K562 (cell line): ENCODE measurements at regions not wholly inside any gene's neighbourhood (a gene's known extent, or its start where the extent isn't known, plus 50 kb on each side); places are given as distances from the start of the nearest gene placed in this dataset.
"Not testable (repeated sequence)": the region's sequence is repeated elsewhere in the genome, so short reads cannot be mapped to it uniquely, and the experiment has no call there.

ENCODE experiments used
- ATAC-seq: fragments of 200-7000 bp; cut with Tn5 transposase; 3 replicates; pipeline ENCODE4 v1.9.1; 2020; ENCODE audit warnings: moderate library complexity
- BruUV-seq: library from RNA; stranded (reverse); fragments of 400-500 nt; replicated peaks from 2 replicates; lab custom pipeline; 2021; lab: Mats Ljungman, UMichigan
- CTCF ChIA-PET: fragments of 300-600 bp; formaldehyde crosslinking; extraction: SDS; loops from one replicate; lab custom pipeline; 2021; ENCODE audit warnings: low intra/inter-chr PET ratio; lab: Yijun Ruan, JAX
- POLR2A ChIA-PET: fragments of 300-600, 350-650 bp; sonication (Branson Sonifier 250); formaldehyde crosslinking; extraction: SDS; loops from one replicate; lab custom pipeline; 2021; ENCODE audit warnings: antibody characterized with exemption, inconsistent platforms; lab: Yijun Ruan, JAX
- DNase-seq, 4 experiments: peaks; one replicate each; pipeline versions ENCODE4 v3.0.0 to v3.0.0-alpha.2; 2011 to 2018; ENCODE audit warnings: low spot score in 3 of 4, mixed read lengths in 3 of 4; ENCODE audit errors: extremely low read depth in 1 of 4
- FAIRE-seq: peaks from 2 replicates; lab custom pipeline; 2011; peaks lifted over from hg19 to GRCh38; lab: Jason Lieb, UNC
- H2AFZ ChIP-seq: 2 replicates; pipeline ENCODE4 v1.6.0; 2011; ENCODE audit warnings: low read depth, low read length, control low read depth, inconsistent platforms
- H3K27ac ChIP-seq: fragments of 200-600 bp; 3 replicates; pipeline ENCODE4 v1.8.0; 2011; ENCODE audit warnings: low read depth, mild to moderate bottlenecking, control low read depth, inconsistent platforms, low read length, moderate library complexity, mixed read lengths; ENCODE audit errors: extremely low read depth
- H3K27me3 ChIP-seq, 2 experiments: fragments of 300-600 bp in 1 of 2; 2 replicates in 1 of 2; 3 replicates in 1 of 2; pipeline versions ENCODE4 v1.6.0 to v1.8.0; 2011; ENCODE audit warnings: inconsistent platforms in 2 of 2, low read length in 2 of 2, mild to moderate bottlenecking in 1 of 2, mixed read lengths in 1 of 2, moderate library complexity in 1 of 2; ENCODE audit not compliant: control insufficient read depth in 2 of 2, insufficient read depth in 2 of 2
- H3K36me3 ChIP-seq: fragments of 300-600 bp; 3 replicates; pipeline ENCODE4 v1.8.0; 2011; ENCODE audit warnings: mild to moderate bottlenecking, low read length, inconsistent platforms; ENCODE audit not compliant: control insufficient read depth, insufficient read depth
- H3K4me1 ChIP-seq, 2 experiments: fragments of 200-600 bp in 1 of 2; replicated peaks in 1 of 2; 2 replicates in 1 of 2; 3 replicates in 1 of 2; pipeline versions ENCODE4 v1.5.1 to v1.8.0; 2011; ENCODE audit warnings: inconsistent platforms in 2 of 2, low read length in 2 of 2, mild to moderate bottlenecking in 1 of 2, mixed read lengths in 1 of 2, moderate library complexity in 1 of 2; ENCODE audit not compliant: control insufficient read depth in 2 of 2, insufficient read depth in 2 of 2
- H3K4me2 ChIP-seq: 2 replicates; pipeline ENCODE4 v1.6.1; 2011; ENCODE audit warnings: low read length, control low read depth, inconsistent platforms, mixed read lengths; ENCODE audit not compliant: insufficient read depth
- H3K4me3 ChIP-seq: fragments of 200-600 bp; sonication (generic), shearing (Covaris generic); 2 replicates; pipeline ENCODE4 v1.5.1; 2016; ENCODE audit warnings: control low read depth, inconsistent platforms
- H3K79me2 ChIP-seq: fragments of 200-600 bp; 3 replicates; pipeline ENCODE4 v1.8.0; 2011; ENCODE audit warnings: low read length, inconsistent platforms; ENCODE audit not compliant: control insufficient read depth, insufficient read depth
- H3K9ac ChIP-seq, 2 experiments: 2 replicates each; pipeline versions ENCODE4 v1.6.0 to v1.6.1; 2011; ENCODE audit warnings: low read depth in 2 of 2, low read length in 2 of 2, control low read depth in 1 of 2, inconsistent platforms in 1 of 2, mild to moderate bottlenecking in 1 of 2, mixed read lengths in 1 of 2; ENCODE audit not compliant: insufficient read depth in 1 of 2
- H3K9me1 ChIP-seq: one replicate; pipeline ENCODE4 v1.6.0; 2011; ENCODE audit warnings: inconsistent platforms, mild to moderate bottlenecking, low read length, moderate library complexity; ENCODE audit not compliant: control insufficient read depth, insufficient read depth
- H3K9me3 ChIP-seq: replicated peaks from 2 replicates; pipeline ENCODE4 v1.5.1; 2011; ENCODE audit warnings: low read depth, low read length, inconsistent platforms; ENCODE audit not compliant: control insufficient read depth, insufficient read depth
- H4K20me1 ChIP-seq: replicated peaks from 2 replicates; pipeline ENCODE4 v1.6.1; 2011; ENCODE audit warnings: low read length, inconsistent platforms, mixed read lengths; ENCODE audit not compliant: control insufficient read depth, insufficient read depth
- NUFIP1 ChIP-seq: fragments of 450-650 bp; IDR thresholded peaks from 2 replicates; pipeline ENCODE4 v1.6.1; 2018; ENCODE audit not compliant: partially characterized antibody
- WGBS: fragments of 100-300 bp; shearing (Covaris generic); methylation state at CpG from one replicate; pipeline ENCODE4 v1.1.6; 2016; ENCODE audit warnings: low coverage, mixed read lengths; ENCODE audit not compliant: insufficient coverage; ENCODE audit errors: missing lambda C conversion rate; 5-methylcytosine and 5-hydroxymethylcytosine counted together
- in situ Hi-C: fragments of 300-500 bp; cut with MboI; formaldehyde crosslinking; loops from 4 replicates; pipeline ENCODE4 v1.15.0; 2018; ENCODE audit warnings: inconsistent platforms, mixed read lengths
- intact Hi-C: fragments of 100-400 bp; cut with micrococcal nuclease; formaldehyde crosslinking; loops from 2 replicates; pipeline ENCODE4 v1.14.2; 2022
- TF ChIP-seq, protein P1 (sequence below): fragments of 250-450 bp; sonication (Bioruptor Pico); IDR thresholded peaks from 2 replicates; pipeline ENCODE4 v1.5.1; 2021; ENCODE audit warnings: mild to moderate bottlenecking

DNA sequence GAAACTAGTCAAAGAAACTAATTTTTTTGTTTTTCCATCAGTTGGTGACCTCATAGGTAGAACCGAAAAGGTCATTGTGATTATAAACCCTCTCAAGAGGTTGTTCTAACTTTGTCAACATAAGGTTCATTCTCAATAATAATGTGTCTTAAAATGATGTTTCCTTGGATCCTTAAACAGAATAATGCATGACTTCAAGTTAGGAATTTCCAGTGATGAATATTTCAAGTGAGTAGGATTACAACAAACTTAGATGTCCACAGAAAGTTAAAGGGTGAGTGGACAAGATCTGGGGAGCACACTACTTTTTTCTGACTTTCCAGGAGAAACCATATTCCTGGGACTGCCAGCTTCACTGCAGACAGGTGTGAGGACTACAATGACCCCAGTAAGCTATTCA, 239.0 kb upstream of the PTGER4 start (continued):
- TF ChIP-seq, protein P1, sequence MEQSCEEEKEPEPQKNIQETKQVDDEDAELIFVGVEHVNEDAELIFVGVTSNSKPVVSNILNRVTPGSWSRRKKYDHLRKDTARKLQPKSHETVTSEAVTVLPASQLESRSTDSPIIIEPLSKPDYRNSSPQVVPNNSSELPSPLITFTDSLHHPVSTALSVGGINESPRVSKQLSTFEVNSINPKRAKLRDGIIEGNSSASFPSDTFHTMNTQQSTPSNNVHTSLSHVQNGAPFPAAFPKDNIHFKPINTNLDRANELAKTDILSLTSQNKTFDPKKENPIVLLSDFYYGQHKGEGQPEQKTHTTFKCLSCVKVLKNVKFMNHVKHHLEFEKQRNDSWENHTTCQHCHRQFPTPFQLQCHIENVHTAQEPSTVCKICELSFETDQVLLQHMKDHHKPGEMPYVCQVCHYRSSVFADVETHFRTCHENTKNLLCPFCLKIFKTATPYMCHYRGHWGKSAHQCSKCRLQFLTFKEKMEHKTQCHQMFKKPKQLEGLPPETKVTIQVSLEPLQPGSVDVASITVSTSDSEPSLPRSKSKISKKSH, result no peak
- TF ChIP-seq NUFIP1, result no peak

DNA sequence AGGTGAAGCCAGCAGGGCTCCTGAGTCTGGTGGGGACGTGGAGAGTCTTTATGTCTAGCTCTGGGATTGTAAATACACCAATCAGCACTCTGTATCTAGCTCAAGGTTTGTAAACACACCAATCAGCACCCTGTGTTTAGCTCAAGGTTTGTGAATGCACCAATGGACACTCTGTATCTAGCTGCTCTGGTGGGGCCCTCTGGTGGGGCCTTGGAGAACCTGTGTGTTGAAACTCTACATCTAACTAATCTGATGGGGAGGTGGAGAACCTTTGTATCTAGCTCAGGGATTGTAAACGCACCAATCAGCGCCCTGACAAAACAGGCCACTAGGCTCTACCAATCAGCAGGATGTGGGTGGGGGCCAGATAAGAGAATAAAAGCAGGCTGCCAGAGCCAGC, 240.6 kb upstream of the PTGER4 start:
- BruUV-seq, CTCF ChIA-PET: not testable (repeated sequence)

DNA sequence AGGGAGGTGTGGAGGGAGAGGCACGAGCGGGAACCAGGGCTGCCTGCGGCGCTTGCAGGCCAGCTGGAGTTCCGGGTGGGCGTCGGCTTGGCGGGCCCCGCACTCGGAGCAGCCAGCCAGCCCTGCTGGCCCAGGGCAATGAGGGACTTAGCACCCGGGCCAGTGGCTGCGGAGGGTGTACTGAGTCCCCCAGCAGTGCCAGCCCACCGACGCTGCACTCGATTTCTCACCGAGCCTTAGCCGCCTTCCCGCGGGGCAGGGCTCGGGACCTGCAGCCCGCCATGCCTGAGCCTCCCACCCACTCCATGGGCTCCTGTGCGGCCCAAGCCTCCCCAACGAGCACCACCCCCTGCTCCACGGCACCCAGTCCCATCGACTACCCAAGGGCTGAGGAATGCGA, 241.1 kb upstream of the PTGER4 start:
- FAIRE-seq, in situ Hi-C loops, H3K9me1 ChIP-seq, DNase-seq, H4K20me1 ChIP-seq, BruUV-seq, H3K79me2 ChIP-seq, H3K27ac ChIP-seq, POLR2A ChIA-PET, H3K9ac ChIP-seq, CTCF ChIA-PET, H3K4me1 ChIP-seq, H3K9me3 ChIP-seq, H2AFZ ChIP-seq, H3K4me3 ChIP-seq, ATAC-seq, intact Hi-C loops, H3K36me3 ChIP-seq, H3K27me3 ChIP-seq, H3K4me2 ChIP-seq: not testable (repeated sequence)
- WGBS, result 9% methylated on average over 15 of the region's 26 CpGs

More for the DNA sequence above, 240.6 kb upstream of the PTGER4 start:
- H3K9me1 ChIP-seq, intact Hi-C loops, H3K36me3 ChIP-seq, ATAC-seq, FAIRE-seq, in situ Hi-C loops, H3K9me3 ChIP-seq, H3K9ac ChIP-seq, H4K20me1 ChIP-seq, H3K79me2 ChIP-seq, H3K4me3 ChIP-seq, H3K4me1 ChIP-seq, H2AFZ ChIP-seq, POLR2A ChIA-PET, H3K27me3 ChIP-seq, H3K4me2 ChIP-seq, H3K27ac ChIP-seq: not testable (repeated sequence)
- peak in 1 of 4 experiments; percentile 11 for DNase-seq
- WGBS, result 0% methylated on average over 1 of the region's 3 CpGs
